ENCODE measurements at regions not wholly inside any gene's neighbourhood (a gene's known extent, or its start where the extent isn't known, plus 50 kb on each side); places are given as distances from the start of the nearest gene placed in this dataset.

GRCh38 chr11:109109150-109109549 is 312.8 kb upstream of the C11orf87 start:
- no peak for DNase-seq

- DNase-seq = no peak
Measured at GRCh38 chr11:109109571-109110315, 312.2 kb upstream of the C11orf87 start.

DNA sequence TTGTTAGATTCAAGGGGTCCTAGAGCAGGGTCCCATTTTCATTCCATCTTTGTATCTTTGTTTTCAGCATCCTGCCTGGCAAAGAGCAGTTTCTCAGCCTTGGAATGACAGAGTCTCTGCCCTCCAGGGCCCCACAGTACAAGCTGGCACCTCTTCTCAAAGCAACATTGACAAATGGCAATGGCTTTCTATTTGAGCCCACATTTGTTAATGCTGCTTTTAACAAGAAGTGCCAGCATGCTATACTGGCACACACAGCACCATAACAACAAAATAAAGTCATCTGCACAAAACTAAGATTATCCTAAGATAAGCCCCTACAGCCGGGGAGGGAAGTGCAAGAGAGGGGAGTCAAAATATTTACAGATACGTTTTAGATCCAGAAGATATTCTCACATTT is 309.7 kb upstream of the C11orf87 start:
- no peak for DNase-seq

GRCh38 chr11:109112821-109113280 is 309.1 kb upstream of the C11orf87 start:
- DNase-seq = no peak

- no peak for DNase-seq
Measured at GRCh38 chr11:109120341-109120740, 301.6 kb upstream of the C11orf87 start.

DNA sequence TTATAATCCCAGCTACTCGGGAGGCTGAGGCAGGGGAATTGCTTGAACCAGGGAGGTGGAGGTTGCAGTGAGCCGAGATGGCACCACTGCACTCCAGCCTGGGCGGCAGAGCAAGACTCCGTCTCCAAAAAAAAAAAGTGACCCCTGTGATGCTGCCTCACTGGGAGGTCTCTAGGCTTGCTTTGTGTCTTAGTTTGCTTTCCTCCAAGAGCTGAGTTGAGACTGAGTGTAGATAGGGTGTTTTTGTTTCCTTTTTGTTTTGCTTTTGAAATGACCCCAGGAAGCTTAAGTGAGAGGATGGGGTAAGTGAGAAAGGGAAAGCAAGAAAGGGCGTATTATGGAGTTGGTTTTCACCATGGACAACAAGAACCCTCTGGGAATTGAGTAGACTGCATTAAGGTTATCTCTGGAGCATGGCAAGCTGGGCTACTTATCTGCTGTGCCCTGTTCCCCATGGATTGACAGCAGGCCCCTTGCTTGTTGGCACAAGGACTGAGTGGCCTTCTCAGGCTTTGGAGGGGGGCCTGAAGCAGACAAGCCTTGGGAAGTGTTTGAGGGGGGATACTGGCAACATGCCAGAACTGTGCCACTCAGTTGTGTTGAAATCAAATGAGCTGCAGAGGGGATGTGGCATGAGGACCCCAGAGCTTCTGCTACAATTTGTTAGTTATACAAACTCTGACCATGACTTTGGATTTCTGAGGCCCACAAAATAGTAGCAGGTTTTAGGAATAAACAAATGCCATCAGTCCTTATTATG is 300.6 kb upstream of the C11orf87 start:
- no peak for DNase-seq

GRCh38 chr11:109123816-109124787 is 297.9 kb upstream of the C11orf87 start:
- no peak for DNase-seq

- DNase-seq = no peak
Measured at GRCh38 chr11:109130910-109131309, 291.1 kb upstream of the C11orf87 start.

DNA sequence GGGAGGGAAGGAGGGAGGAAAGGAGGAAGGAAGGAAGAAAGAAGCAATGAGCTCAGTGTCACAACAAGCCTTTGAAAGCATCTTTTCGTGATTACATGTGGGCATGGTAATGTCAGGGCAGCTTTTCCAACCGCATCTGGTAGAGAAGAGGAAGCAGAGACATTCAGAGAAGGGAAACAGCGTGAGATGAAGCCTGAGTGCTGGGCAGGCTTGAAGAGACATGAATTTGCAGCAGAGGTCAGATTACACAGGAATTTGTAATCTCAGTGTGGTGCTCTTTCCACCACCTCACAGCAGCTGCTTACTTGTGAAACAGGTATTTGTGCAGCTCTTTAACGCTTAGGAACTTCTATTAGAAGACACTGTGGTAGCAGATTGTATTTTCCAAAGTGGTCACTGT is 289.5 kb upstream of the C11orf87 start:
- no peak for DNase-seq

GRCh38 chr11:109133159-109133558 is 288.8 kb upstream of the C11orf87 start:
- DNase-seq = no peak

GRCh38 chr11:109135627-109136026 is 286.4 kb upstream of the C11orf87 start:
- DNase-seq = no peak

- DNase-seq = no peak
Measured at GRCh38 chr11:109138196-109138595, 283.8 kb upstream of the C11orf87 start.

DNA sequence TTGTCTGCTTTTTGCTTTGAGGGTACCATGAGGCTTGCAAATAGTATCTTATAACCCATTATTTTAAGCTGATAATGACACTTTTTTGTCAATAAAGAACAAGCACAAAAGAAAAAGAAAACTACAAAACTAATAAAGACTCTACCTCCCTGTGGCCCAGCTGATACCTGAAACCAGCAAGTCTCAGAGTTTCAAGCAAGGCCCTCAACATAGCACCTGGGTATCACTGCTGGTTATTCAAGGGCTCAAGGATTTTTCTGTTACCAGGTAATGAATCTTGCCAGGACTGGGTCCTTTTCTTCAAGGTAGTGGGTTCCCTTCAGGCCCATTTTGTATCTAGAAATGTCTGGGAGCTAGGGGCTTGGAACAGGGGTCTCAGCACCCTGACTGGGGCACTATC is 281.6 kb upstream of the C11orf87 start:
- DNase-seq = no peak

DNA sequence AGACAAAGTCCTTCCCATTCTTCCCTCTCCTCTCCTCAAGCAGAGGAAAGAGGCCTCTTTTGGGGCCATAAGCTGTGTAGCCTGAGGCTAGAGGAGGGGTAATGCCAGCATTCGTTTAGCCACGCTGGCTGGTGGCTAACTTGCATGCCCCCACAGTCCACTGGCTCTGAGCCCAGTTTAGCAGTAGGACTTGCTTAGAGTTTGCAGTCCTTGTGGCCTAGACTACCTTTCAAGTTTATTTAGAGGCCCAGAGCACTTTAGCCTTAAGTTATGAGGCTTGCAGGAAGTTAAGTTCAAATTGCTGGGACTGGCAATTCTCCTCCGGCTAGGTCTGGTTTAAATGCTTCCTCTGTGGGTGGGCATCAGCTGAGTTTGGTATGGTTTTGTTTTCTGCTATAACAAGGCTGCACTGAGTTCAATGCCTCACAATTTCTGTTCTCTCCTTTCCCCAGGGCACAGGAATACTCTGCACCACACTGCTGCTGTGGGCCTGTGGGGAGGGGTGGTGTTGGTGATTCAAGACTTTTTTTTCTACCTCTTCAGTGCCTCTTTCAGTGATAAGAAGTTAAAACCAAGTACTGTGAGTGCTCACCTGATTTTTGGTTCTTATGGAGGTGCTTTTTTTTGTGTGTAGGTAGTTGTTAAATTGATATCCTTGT is 281.0 kb upstream of the C11orf87 start:
- DNase-seq = no peak

DNA sequence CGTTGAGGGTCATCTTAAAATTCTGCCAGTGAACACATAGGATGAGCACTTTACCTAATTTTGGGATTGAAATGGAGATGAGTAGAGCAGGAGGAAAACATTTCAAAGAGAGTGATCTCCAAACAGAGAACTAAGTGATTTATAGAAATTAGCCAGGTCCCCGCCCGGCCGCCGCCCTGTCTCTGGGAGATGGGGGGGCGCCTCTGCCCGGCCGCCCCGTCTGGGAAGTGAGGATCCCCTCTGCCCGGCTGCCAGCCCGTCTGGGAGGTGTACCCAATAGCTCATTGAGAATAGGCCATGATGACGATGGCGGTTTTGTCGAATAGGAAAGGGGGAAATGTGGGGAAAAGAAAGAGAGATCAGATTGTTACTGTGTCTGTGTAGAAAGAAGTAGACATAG is 276.7 kb upstream of the C11orf87 start:
- no peak for DNase-seq

GRCh38 chr11:109147726-109148125 is 274.3 kb upstream of the C11orf87 start:
- no peak for DNase-seq

GRCh38 chr11:109148669-109149068 is 273.3 kb upstream of the C11orf87 start:
- DNase-seq = no peak

DNA sequence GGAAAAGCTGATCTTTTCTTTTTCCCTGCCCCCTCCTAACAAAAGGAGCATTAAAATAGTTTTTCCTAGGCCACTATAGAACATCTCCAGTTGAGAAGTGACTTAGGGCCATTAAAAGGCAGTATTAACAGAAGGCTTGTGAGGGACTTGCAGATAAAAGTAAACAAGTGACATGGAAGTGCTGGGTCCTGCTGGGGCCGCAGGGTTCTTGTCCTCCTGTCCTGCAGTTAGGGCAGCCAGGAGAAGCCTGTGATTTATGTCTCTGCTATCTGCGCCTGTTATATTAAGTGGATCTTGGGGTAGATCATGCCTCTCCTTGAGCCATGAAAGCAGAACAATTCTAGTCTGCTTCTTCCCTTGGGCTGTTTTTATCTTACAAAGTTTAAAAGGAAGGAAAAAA is 271.4 kb upstream of the C11orf87 start:
- no peak for DNase-seq

DNA sequence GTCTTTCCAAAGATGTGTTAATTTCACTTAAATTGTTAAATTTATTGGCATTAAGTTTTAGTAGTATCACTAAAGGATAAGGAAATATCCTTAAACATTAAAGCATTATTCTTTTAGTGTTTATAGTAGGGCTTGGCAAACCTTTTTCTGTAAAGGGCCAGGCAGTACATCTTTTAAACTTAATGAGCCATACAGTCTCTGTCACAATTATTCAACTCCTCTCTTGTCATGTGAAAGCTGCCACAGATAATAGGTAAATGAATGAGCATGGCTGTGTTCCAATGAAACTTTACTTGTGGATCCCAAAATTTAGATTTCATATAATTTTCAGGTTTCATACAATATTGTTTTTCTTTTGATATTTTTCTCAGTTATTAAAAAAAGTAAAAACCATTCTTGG is 268.2 kb upstream of the C11orf87 start:
- DNase-seq = no peak

- no peak for DNase-seq
Measured at GRCh38 chr11:109155291-109155690, 266.7 kb upstream of the C11orf87 start.

GRCh38 chr11:109165035-109165434 is 257.0 kb upstream of the C11orf87 start:
- no peak for DNase-seq

- no peak for DNase-seq
Measured at GRCh38 chr11:109166441-109166840, 255.5 kb upstream of the C11orf87 start.

- DNase-seq = no peak
Measured at GRCh38 chr11:109173504-109173903, 248.5 kb upstream of the C11orf87 start.

Measured in CD4-positive, alpha-beta T cell treated with Interleukin-1 beta for 1 hour (primary cell).